Superior temporal gyrus (tissue), 1 donor: ENCODE measurements at regions not wholly inside any gene's neighbourhood (a gene's known extent, or its start where the extent isn't known, plus 50 kb on each side); places are given as distances from the start of the nearest gene placed in this dataset.
"Not testable (repeated sequence)": the region's sequence is repeated elsewhere in the genome, so short reads cannot be mapped to it uniquely, and the experiment has no call there.

ENCODE experiments used
- DNase-seq: peaks from one replicate; pipeline ENCODE4 v3.0.0-alpha.2; 2016; ENCODE audit errors: extremely low spot score

GRCh38 chr6:11961923-11962322 lies 50.2 kb upstream of the HIVEP1 start:
- no peak for DNase-seq

DNA sequence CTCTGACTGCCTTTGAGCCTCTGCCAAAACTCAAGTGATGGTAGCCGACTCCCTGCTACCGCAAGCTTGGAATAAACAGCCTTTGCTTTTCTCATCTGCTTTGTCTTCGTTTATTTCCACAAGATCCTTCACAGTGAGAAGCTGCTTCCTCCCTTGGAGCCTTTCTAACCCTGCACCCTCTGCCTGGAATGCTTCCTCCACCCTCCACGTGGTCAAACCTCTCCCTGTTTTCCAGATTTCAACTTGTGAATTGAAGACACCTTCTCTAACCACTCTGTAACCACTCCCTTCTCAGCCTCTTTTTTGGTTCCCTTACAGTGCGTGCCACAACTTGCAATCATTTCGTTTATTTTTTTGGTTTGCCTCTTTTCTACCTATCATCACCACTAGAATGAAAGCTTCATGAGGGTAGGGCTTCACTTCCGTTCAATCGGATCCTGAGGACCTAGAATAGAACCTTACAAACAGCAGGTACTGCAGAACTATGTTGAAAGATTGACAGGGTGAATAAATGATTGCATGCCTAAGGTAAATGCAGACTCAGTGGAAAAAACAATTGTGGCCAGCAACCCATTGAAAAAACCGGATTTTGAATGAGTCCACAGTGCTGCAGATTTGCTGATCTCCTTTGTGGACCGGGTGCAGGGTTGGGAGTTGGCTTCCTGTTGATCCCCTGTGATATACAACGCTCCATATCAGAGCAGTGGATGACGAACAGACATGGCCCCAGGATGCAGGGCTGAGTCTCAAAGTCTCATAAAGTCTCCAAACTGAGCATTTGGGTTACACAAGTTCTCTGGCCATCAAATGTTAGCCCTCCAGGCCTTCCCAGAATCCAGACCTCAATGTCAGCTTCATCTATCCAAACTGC lies 51.0 kb upstream of the HIVEP1 start:
- DNase-seq, result no peak

DNA sequence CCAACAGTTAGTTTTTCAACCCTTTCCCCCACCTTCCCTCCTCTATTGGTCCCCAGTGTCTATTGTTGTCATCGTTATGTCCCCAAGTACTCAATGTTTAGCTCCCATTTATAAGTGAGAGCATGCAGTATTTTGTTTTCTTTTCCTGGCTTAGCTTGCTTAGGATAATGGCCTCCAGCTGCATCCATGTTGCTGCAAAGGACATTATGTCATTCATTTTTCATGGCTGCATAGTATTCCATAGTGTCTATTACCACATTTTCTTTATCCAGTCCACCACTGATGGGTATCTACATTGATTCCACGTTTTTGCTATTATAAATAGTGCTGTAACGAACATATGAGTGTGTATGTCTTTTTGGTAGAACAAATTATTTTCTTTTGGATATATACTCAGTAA lies 55.3 kb upstream of the HIVEP1 start:
- no peak for DNase-seq

GRCh38 chr6:11953641-11954040 lies 58.5 kb upstream of the HIVEP1 start:
- no peak for DNase-seq

GRCh38 chr6:11952316-11952715 lies 59.8 kb upstream of the HIVEP1 start:
- DNase-seq, result no peak

- DNase-seq, result no peak
Measured at GRCh38 chr6:11951868-11952267, 60.2 kb upstream of the HIVEP1 start.

GRCh38 chr6:11950109-11950508 lies 62.0 kb upstream of the HIVEP1 start:
- no peak for DNase-seq

DNA sequence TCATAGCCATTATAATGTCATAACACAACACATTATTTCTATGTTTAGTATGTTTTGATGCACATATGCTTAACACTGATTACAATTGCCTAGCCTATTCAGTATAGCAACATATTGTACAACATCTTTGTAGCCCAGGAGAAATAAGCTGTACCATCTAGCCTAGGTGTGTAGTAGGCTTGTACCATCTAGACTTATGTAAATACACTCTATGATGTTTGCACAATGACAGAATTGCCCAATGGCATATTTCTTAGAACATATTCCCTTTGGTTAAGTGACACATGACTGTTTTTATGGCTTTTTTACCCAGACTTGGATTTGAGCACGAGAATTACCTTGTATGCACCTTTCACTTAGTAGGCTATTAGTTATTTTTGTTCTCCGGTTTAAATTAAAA lies 64.5 kb upstream of the HIVEP1 start:
- DNase-seq, result no peak

- no peak for DNase-seq
Measured at GRCh38 chr6:11947063-11947462, 65.0 kb upstream of the HIVEP1 start.

DNA sequence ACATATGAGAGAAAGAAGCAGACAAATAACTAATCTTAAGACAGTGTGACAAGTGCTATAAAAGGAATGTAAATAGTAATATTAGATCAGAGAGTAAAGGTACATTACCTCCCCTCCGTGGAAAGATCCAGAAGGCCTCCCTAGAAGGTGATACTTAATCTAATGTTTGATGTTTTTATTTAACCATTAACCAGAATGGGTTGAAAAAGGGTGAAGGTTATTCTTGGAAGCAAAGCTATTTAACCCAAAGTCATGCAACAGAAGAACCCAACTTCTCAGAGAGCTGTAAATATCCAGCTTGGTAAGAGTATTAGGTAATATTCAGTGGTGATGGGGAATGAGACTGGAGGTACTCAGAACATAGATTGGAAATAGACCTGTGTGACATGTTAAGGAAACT lies 68.0 kb upstream of the HIVEP1 start:
- no peak for DNase-seq

DNA sequence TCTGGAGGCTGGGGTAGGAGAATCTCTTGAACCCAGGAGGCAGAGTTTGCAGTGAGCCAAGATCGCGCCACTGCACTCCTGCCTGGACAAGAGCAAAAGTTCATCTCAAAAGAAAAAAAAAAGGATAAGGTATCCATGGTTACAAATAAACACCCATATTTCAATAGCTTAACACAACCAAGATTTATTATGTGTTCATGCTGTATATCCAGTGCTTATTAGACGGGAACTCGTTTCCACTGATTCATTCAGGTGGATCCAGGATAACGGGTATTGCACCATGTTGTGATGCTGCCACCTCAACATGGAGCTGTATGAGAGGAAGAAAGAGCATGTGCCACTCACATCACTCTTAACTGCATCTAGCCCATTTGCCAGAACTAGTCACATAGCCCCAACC lies 69.1 kb upstream of the HIVEP1 start:
- DNase-seq, result no peak

DNA sequence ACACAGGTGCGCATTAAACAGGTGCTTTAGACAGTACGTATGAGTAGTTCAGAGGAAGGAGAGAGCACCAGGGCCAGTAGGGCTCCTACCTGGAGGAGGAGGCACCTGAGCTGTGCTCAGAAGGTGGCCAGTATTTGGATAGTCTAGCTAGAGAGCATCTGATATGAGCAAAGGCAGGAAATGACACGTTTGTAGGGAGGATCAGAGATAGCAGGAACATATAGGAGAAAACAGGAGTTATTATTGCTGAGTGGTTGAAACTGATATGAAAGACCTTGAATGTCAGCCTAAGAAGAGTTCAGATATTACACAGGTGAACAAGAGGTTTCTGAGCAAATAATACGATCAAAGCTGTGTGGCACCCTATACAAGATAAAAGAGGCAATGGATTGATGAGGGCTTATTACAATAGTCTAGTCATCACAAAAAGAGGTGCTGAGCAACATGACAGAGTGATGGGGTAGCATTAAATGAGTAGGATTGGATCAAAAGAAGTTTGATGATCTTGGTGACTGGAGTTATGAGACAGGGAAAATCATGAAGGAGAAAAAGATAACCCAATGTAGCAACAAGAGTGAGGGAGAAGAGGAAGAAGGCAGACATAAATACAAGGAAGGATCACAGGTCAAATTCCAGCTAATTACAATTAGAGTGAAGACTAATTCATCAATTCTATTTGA lies 69.8 kb upstream of the HIVEP1 start:
- no peak for DNase-seq

GRCh38 chr6:11940532-11941166 lies 71.5 kb upstream of the HIVEP1 start:
- DNase-seq, result not testable (repeated sequence)

DNA sequence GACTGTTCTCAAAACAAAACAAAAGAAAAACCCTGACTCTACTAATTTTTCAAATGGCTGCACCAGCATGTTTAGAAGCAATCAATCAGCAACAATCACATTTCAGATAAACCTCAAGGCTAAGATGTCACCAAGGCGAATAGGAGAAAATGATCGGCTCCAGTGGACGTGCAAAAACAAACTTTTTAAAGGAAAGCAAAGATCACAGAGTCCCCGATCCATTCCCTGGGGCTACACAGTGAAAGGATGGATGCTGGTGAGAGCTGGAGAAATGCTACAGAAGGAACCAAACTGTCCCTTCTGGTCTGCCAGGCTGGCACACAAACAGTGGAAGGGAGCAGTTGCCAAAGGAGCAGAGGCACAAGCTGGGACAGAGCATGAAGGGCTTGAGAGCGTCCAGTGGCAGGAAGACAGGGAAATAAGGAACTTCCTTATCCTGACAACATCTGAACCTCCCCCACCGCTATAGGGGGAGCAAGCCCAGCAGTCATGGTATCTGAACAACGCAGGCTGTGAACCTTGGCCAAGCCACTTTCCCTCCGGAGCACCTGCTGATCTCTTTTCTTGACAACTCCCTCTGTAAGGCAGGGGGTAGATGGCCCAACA lies 73.7 kb upstream of the HIVEP1 start:
- no peak for DNase-seq

GRCh38 chr6:11934638-11935037 lies 77.5 kb upstream of the HIVEP1 start:
- no peak for DNase-seq

DNA sequence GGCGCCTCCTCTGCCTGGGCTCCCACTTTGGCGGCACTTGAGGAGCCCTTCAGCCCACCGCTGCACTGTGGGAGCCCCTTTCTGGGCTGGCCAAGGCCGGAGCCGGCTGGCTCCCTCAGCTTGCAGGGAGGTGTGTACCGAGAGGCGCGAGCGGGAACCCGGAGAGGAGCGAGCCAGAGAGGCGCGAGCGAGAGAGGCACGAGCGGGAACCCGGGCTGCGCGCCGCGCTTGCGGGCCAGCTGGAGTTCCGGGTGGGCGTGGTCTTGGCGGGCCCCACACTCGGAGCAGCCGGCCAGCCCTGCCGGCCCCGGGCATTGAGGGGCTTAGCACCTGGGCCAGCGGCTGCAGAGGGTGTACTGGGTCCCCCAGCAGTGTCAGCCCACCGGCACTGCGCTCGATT lies 79.2 kb upstream of the HIVEP1 start:
- not testable (repeated sequence) for DNase-seq

DNA sequence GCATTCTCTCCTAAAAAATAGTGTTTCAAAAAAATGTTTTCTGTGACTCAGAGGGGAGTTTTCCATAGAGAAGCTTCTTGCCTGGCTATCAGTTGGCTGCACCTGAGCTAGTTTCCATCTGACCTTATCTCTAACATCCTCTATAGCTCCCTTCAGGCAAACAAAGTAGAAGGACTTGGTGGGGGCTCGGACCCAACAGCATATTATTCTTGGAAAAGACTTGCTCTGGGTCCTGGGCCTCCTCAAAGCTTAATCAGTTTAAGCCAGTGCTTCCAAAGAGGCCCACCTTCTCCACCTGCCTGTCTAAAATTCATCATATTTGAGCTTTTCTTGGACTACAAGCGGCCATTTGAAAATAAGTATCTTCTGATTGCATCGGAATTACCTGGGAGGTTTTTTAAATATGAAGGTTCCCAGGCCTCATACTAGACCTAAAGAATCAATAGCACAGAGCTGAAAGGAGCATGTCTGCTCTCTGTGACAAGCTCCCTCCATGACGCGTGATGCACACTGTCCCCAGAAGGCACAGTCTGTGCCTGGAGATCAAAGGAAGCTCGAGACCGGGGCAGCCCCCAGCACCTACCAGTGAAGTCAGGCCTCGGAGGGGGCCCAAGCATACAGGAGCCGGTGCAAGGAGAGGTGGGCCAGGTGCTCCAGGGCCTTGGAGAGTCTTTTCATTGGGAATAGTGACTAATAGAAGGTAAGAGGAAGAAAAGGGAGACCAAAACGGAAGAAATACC lies 80.6 kb upstream of the HIVEP1 start:
- no peak for DNase-seq

DNA sequence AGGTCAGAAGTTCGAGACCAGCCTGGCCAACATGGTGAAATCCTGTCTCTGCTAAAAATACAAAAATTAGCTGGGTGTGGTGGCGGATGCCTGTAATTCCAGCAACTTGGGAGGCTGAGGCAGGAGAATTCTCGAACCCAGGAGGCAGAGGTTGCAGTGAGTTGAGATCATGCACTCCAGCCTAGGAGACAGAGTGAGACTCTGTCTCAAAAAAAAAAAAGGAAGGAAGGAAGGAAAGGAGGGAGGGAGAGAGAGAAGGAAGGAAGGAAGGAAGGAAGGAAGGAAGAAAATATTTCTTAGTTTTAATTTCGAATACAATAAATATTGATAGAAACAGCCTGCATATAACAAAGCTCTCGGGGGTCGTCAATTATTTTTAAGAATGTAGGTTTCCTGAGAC lies 81.3 kb upstream of the HIVEP1 start:
- DNase-seq, result not testable (repeated sequence)

- no peak for DNase-seq
Measured at GRCh38 chr6:11930240-11930639, 81.9 kb upstream of the HIVEP1 start.

GRCh38 chr6:11929241-11929835 lies 82.8 kb upstream of the HIVEP1 start:
- no peak for DNase-seq
